ENCODE measurements at regions not wholly inside any gene's neighbourhood (a gene's known extent, or its start where the extent isn't known, plus 50 kb on each side); places are given as distances from the start of the nearest gene placed in this dataset.

GRCh38 chr20:11846131-11846530 is 71.6 kb upstream of the BTBD3 start:
- TF ChIP-seq, protein P1, sequence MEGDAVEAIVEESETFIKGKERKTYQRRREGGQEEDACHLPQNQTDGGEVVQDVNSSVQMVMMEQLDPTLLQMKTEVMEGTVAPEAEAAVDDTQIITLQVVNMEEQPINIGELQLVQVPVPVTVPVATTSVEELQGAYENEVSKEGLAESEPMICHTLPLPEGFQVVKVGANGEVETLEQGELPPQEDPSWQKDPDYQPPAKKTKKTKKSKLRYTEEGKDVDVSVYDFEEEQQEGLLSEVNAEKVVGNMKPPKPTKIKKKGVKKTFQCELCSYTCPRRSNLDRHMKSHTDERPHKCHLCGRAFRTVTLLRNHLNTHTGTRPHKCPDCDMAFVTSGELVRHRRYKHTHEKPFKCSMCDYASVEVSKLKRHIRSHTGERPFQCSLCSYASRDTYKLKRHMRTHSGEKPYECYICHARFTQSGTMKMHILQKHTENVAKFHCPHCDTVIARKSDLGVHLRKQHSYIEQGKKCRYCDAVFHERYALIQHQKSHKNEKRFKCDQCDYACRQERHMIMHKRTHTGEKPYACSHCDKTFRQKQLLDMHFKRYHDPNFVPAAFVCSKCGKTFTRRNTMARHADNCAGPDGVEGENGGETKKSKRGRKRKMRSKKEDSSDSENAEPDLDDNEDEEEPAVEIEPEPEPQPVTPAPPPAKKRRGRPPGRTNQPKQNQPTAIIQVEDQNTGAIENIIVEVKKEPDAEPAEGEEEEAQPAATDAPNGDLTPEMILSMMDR (IDR thresholded peaks at IDR 0.05; ENCODE audit: low read depth, low read length) = no peak
- TF ChIP-seq EZH2phosphoT487 (IDR thresholded peaks at IDR 0.05; ENCODE audit: low read depth) = no peak

Data from OCI-LY3 (cell line).